NCI-H2029 (cell line): ENCODE measurements at regions not wholly inside any gene's neighbourhood (a gene's known extent, or its start where the extent isn't known, plus 50 kb on each side); places are given as distances from the start of the nearest gene placed in this dataset.

ENCODE experiments used
- DNase-seq: peaks from one replicate; lab custom pipeline; 2025; lab: John Stamatoyannopoulos, UW

DNA sequence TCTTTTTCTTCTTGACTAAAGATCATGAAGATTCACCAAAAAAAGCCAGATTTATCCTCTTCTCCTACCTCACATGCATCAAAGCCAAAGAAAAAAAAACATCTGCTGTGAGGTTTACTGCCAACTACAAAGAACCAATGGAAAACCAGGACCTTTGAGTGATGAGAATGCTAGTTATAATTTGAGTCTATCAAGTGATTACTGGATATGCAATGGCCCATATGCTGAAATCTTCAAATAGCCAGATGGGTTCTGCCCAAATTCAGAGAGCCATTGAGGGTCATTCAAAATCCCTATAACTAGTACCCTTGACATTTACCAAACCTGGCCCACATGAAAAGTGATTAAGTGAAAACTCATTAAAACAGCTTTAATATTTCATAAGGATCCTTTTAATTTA is 78.4 kb upstream of the ACO1 start:
- no peak for DNase-seq

DNA sequence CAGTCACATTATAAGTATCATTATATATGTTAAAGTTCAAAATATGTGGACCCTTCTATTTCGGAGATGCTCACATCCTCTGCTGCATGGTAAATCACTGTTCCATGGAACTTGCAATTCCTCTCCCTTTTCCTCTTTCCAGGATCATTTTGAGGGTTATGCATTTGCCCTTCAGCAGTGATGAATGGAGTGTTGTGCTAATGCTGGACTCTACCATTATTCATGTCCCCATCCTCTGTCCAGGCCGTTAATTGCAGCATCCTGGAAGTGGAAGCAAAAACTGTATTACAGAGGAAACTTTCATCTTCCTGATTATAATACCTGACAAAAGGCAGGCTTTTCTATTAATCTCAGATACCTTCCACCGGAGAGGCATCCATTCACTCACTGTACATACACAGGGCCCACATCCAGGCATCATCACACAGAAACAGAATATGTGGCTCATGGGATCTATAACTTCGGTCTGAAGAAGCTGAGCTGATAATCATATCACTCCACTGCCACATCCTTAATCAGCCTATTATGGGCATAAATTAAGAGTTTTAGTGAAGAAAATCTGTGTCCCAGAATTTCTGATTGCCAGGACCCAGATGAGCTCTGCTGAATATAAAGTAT is 65.0 kb upstream of the ACO1 start:
- no peak for DNase-seq

DNA sequence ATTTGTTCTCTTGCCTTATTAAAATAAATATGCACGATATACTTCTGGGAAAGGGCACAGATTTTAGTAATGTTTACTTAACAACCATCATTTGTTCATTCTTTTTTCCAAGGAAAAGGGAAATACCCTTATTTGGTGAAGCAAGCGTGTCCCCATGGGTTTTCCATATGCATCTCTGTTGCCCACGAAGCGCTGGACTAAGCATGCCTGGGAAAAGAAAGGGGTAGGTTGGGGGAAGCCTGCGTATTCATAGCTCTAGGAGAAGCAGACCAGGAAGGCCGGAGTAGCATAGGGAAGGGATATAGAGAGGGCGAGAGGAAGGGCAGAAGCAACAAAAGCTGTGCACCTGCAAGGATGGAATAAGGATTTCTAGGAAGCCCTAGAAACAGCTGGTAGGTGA is 61.8 kb upstream of the ACO1 start:
- no peak for DNase-seq

DNA sequence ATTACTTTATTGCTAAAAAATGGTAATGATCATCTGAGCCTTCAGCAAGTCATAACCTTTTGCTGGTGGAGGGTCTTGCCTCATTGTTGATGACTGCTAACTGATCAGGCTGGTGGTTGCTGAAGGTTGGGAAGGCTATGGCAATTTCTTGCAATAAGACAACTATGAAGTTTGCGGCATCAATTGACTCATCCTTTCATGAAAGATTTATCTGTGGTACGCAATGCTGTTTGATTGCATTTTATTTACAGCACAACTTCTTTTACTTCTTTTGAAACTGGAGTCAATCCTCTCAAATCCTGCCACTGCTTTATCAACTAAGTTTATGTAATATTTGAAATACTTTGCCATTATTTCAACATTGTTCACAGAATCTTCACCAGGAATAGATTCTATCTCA is 58.3 kb upstream of the ACO1 start:
- DNase-seq: no peak

DNA sequence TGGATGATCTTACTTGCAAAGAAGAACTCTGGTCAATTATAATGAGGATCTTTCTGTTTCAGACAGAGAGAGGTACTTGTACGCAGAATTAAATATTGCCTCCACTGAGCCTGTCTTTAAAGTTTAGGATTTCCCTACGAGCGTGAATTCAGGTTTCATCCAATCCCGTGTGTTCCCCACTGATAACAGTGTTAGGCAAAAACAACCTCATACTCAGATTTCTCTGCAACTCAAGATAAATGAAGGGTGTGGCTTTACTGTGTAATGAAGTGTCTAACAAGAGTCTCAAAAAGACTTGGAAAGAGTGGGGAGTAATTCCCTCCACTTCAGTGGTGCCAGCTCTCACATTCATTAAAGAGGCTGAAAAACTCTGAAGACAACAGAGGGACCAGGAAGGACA is 53.2 kb upstream of the ACO1 start:
- no peak for DNase-seq

DNA sequence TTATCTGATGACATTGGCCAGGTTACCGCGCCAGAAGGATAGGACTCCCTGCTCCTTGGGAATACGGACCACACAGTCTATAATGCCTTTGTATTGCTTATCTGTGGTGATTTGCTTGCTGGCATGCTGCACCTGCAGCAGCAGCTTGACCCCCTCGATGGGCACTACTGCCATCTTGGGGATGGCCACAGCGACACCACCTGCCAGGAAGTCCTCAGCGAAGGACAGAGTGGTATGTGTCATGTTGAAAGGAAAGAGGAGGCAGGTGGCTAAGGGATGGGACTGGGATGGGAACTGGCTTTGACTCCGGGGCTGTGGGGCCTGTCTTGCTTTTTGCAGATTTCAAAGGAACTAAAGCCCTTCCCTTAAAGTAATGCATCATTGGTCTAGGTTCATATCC is 50.3 kb upstream of the ACO1 start:
- DNase-seq: no peak
